ENCODE measurements at regions not wholly inside any gene's neighbourhood (a gene's known extent, or its start where the extent isn't known, plus 50 kb on each side); places are given as distances from the start of the nearest gene placed in this dataset.
"Not testable (repeated sequence)": the region's sequence is repeated elsewhere in the genome, so short reads cannot be mapped to it uniquely, and the experiment has no call there.

- Mint-ChIP-seq H3K4me1 (ENCODE audit: low read depth) (no peaks in the 10 kb centered on the region), H3K27me3 (no peaks in the 10 kb centered on the region)
- no peak for TF ChIP-seq CTCF (IDR thresholded peaks at IDR 0.05)
Observed at GRCh38 chr3:168782193-168782592, 686.5 kb upstream of the GOLIM4 start.

GRCh38 chr3:168779970-168780645 lies 684.4 kb upstream of the GOLIM4 start:
- H3K36me3 Mint-ChIP-seq (ENCODE audit: low read depth); H3K9me3 Mint-ChIP-seq; intact Hi-C loops (cut with micrococcal nuclease); CTCF ChIA-PET; ATAC-seq; POLR2A ChIA-PET; DNase-seq; H3K4me3 Mint-ChIP-seq; H3K27me3 Mint-ChIP-seq; H3K4me1 Mint-ChIP-seq (ENCODE audit: low read depth); H3K27ac Mint-ChIP-seq: not testable (repeated sequence)

More at GRCh38 chr3:168782193-168782592, 686.5 kb upstream of the GOLIM4 start:
- CTCF ChIA-PET = no interaction called here
- Mint-ChIP-seq H3K27ac (no peak overlapping the region), H3K36me3 (ENCODE audit: low read depth) (no peaks in the 10 kb centered on the region), H3K9me3 (peaks cover 4% of the 10 kb centered on the region), H3K4me3 (no peak overlapping the region)
- intact Hi-C loops (cut with micrococcal nuclease) = no loop called here
- POLR2A ChIA-PET = interaction anchor here (0.6 kb wide), 2 partner anchors 93 to 110 kb away, joined by 3 read pairs; no protein-coding TSS in a partner anchor
- no peak for DNase-seq
- no peak for ATAC-seq

GRCh38 chr3:168753724-168754123 lies 658.0 kb upstream of the GOLIM4 start:
- Mint-ChIP-seq H3K9me3 (no peaks in the 10 kb centered on the region), H3K4me1 (ENCODE audit: low read depth) (no peaks in the 10 kb centered on the region), H3K27me3 (no peaks in the 10 kb centered on the region), H3K27ac (no peak overlapping the region), H3K4me3 (no peak overlapping the region), H3K36me3 (ENCODE audit: low read depth) (no peaks in the 10 kb centered on the region)
- TF ChIP-seq CTCF (IDR thresholded peaks at IDR 0.05) = no peak
- DNase-seq = no peak
- no peak for ATAC-seq
- CTCF ChIA-PET = no interaction called here
- intact Hi-C loops (cut with micrococcal nuclease) = no loop called here
- POLR2A ChIA-PET = no interaction called here

- Mint-ChIP-seq H3K4me1 (ENCODE audit: low read depth) (no peaks in the 10 kb centered on the region), H3K27ac (no peak overlapping the region), H3K27me3 (no peaks in the 10 kb centered on the region), H3K36me3 (ENCODE audit: low read depth) (no peaks in the 10 kb centered on the region), H3K9me3 (no peaks in the 10 kb centered on the region), H3K4me3 (no peak overlapping the region)
- TF ChIP-seq CTCF (IDR thresholded peaks at IDR 0.05) = no peak
- ATAC-seq (no peak), DNase-seq (no peak)
- intact Hi-C loops (cut with micrococcal nuclease) = no loop called here
- ChIA-PET CTCF (no interaction called here), POLR2A (interaction anchor here (0.7 kb wide), 1 partner anchor 235 kb away, joined by 3 read pairs; no protein-coding TSS in a partner anchor)
Observed at GRCh38 chr3:168752339-168752738, 656.6 kb upstream of the GOLIM4 start.

- no peaks in the 10 kb centered on the region for H3K36me3 Mint-ChIP-seq (ENCODE audit: low read depth)
- H3K4me1 Mint-ChIP-seq (ENCODE audit: low read depth) = no peaks in the 10 kb centered on the region
- no peaks in the 10 kb centered on the region for H3K27me3 Mint-ChIP-seq
- TF ChIP-seq CTCF (IDR thresholded peaks at IDR 0.05) = no peak
- DNase-seq (no peak), ATAC-seq (no peak)
- CTCF ChIA-PET = no interaction called here
- peaks cover 2% of the 10 kb centered on the region for H3K9me3 Mint-ChIP-seq
- H3K27ac Mint-ChIP-seq = no peak overlapping the region
- no peak overlapping the region for H3K4me3 Mint-ChIP-seq
- intact Hi-C loops (cut with micrococcal nuclease) = no loop called here
- POLR2A ChIA-PET = no interaction called here
Observed at GRCh38 chr3:168747697-168748096, 652.0 kb upstream of the GOLIM4 start.

All from activated CD8-positive, alpha-beta T cell treated with anti-CD3 and anti-CD28 coated beads for 36 hours (primary cell).